Renal cortical epithelial cell (primary cell): ENCODE measurements at regions not wholly inside any gene's neighbourhood (a gene's known extent, or its start where the extent isn't known, plus 50 kb on each side); places are given as distances from the start of the nearest gene placed in this dataset.
"Not testable (repeated sequence)": the region's sequence is repeated elsewhere in the genome, so short reads cannot be mapped to it uniquely, and the experiment has no call there.

Source experiments
- DNase-seq: peaks from one replicate; pipeline ENCODE4 v3.0.0-alpha.2; 2011; ENCODE audit warnings: low read depth

- DNase-seq, result no peak
These were observed 186.3 kb upstream of the INTU start for GRCh38 chr4:127446427-127446885.

DNA sequence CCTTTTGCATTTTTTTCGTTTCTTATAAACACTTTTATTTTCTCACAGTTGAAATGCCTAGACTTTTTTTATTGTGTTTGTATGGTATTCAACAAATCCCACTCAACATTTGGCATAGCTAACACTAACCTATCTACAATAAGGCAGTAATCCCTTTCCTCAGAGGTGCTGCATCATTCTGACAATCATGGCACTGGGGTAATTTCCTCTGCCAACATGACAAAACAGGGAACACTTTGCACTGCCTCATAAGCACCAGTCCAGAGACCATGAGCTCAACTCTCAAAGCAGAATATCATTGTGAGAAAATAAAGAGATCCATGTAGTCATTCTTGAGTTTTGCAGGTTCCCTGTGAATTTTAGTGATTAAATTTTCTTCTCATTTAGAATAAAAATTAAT is 183.8 kb upstream of the INTU start:
- no peak for DNase-seq

DNA sequence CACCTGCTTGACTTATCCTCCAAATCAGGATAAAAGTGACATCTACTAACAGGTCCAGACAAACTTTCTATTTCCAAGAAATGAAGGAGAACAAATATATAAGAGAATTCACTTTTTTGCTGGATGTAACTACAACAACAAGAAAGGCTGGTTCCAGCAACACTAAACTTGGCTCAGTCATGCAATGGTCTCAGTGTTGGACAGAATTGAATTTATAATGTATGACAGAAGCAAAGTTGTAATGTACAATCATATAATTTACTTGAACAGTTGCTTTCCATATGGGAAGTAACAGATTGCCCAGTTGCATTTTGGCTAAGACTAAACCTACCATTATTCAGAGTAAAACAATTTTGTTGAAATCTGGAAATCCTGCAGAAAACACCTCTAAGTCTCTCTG is 183.3 kb upstream of the INTU start:
- no peak for DNase-seq

DNA sequence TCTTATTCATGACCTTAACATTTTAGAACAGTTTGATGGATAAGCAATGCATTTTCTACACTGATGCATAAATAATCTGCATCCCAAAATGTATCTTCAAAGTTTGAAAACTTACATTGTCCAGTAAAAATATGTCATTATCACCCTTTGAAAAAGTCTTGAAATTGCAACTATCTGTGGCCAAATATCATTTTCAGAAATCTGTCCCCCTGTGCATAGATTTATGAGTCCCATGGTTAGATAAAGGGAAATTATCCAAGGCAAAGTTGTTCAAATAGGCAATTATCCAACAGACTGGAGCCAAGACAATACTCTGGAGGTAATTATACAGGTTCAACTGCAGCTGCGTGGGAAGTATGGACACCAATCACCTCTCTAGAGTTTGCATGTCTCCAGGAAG is 182.5 kb upstream of the INTU start:
- no peak for DNase-seq

- no peak for DNase-seq
These were observed 168.9 kb upstream of the INTU start for GRCh38 chr4:127463883-127464282.

DNA sequence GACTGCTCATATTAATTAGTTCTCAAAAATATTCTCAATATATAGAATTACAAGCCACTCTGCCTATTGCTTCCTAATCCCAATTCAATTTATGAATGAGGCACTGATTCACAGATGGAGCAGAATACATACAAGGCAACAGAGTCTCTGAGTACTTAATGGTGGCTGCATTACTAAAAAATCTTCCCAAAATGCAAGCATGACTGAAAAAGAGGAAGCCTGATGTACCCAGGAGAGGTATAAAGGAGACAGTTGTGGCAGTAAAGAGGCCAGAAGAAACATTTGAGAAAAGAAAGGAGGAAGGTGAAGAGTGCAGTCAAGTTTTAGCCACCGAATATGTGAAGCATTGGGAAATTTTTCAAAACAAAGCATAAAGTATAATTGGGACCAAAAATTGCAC is 163.2 kb upstream of the INTU start:
- no peak for DNase-seq

DNA sequence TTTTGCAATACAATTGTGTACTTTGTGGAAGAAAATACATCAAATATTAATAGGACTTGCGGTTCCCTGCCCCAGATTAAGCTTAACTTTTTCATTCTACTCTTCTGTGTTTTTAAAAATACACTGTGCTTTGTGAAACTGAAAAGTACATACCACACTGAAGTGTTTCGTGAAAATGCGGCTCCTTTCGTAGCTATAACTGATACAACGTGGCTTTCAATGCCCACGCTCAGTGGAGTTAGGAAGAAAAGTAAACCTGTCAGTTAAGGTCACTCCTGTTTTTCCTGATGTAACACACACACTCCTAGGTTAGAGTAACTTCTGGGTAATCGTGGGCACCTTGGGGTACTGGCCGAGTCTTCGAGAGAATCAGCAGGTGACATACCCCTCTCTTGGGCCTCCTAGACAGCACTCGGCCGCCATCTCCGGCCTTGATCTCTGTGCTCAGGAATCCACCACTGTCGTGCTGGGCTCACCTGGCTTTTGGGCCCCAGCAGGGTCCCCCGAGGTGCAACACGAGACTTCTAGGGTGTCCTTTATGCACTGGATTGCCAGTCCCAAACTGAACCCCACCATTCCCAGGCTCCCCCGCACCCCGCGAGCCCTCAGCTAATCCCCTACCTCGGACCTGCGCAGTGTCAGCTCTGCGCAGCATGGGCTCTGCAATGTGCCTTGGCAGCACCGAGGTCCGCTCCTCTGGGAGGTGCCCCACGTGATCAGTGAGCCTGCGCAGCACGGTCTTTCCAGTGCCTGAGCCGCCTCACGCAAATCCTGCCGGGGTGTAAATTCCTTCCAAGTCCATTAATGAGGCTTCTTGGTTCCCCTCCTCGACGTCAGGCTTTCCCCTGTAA is 162.6 kb upstream of the INTU start:
- DNase-seq, result no peak

GRCh38 chr4:127478271-127478670 is 154.5 kb upstream of the INTU start:
- DNase-seq, result not testable (repeated sequence)

- DNase-seq, result peak; percentile 49
These were observed 153.6 kb upstream of the INTU start for GRCh38 chr4:127479031-127479622.

DNA sequence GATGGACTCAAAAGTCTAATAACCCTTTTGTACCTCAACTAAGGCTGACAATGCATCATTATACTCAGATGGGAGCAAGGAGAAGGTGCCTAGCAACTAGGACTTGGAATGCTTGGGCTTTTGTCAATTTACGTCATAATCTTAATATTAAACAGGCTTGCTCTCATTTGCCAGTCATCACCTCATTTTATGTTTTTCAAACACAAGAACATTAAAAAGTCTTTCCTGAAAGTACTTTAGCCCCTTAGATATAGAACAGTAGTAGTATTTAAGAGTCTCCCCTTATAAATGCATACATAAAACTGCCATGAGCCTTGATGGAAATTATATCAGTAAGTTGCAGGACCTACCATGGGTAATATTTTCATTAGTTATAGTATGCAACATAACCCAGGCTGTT is 150.7 kb upstream of the INTU start:
- DNase-seq, result no peak

DNA sequence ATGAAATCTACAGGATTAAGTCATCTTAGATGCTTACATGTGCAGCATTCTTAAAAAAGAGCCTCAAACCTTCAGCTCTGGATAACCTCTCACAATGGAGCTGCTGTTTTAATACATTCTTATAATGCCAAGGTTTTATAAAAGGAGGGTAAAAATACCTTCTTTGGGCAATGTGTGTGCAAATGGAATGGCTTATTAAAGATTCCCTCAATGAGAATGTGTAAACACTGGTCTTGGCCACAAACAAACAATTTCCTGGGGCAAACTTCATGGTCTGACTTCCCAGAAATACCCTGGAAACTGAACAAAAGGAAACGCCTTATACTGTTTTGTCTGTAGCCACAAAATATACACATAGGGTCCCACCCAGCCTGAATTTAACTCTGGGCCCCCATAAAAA is 148.6 kb upstream of the INTU start:
- no peak for DNase-seq

DNA sequence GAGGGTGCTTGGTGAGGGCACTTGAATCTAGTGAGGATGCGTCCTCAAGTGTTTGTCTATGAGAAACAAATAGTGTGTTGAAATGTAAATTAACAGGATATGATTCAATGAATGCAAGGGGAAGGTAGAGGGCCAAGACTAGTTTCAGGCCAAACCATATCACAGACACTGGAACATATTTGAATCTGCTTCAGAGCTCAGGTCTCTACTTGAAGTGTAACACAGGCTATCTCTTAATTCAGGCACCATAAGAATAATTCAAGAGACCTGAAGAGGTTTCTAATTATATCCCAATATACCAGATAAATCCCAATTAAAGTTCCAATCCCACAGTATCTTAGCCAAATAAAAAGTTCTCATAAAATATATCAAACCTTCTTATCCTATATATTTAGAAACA is 146.5 kb upstream of the INTU start:
- DNase-seq, result no peak

DNA sequence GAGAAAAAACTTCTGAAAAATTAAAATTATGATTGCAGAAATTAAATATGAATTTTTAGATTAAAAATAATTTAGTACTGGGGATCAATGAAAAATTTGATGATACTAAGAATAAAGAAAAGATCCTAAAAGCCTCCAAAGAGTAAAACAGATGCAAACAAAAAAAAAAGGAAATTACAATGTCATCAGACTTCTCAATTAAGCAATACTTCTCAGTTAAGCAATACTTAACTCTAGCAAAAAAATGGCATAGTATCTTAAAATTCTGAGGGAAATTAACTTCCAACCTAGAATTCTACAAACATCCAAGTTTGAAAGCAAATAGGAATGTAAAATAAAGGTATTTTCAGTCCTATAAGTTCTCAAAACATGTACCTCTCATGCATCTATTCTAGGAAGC is 141.2 kb upstream of the INTU start:
- DNase-seq, result no peak

DNA sequence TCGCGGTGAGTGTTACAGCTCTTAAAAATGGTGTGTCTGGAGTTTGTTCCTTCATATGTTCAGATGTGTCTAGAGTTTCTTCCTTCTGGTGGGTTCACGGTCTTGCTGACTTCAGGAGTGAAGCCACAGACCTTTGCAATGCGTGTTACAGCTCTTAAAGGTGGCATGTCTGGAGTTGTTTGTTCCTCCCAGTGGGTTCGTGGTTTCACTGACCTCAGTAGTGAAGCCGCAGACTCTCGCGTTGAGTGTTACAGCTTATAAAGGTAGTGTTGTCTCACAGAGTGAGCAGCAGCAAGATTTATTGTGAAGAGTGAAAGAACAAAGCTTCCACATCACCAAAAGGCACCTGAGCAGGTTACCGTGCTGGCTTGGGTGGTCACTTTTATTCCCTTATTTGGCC is 135.9 kb upstream of the INTU start:
- not testable (repeated sequence) for DNase-seq

- peak; percentile 14 for DNase-seq
These were observed 134.4 kb upstream of the INTU start for GRCh38 chr4:127498366-127498765.

DNA sequence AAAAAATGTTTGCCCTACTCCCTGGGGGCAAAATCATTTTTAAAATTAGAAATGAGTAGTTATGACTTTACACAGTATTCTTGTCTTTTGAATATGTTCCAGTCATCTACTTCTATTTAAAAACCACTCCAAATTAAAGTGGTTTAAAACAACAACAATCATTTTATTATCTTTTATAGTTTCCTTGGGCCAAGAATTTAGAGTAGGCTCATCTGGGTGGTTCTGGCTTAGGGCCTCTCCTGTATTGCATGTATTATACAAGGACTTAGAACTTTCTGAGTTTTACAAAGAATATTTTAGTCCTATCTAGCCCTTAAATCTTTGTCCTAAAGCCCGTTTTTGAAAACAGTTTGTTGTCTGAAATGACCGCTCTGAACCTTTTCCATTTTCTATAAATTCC is 132.5 kb upstream of the INTU start:
- DNase-seq, result no peak

- DNase-seq, result peak; percentile 53
These were observed 131.7 kb upstream of the INTU start for GRCh38 chr4:127501103-127501502.

DNA sequence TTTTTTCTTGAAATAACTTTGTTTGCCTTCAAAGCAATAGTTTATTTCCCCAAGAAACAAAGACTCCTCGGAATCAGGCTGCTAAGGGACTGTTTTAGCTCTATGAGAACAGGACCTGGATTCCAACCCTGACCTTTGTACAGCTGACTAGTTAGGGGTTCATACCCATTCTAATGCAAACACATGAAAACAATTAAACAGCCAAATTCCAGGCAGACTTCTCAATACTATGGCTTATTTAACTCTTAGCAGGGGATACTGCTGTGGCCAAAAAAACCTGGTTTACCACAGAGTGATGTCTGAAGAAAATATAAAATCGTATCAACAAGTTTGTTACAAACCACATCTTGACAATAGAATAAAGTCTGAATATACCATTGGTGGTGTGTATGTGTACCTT is 129.6 kb upstream of the INTU start:
- DNase-seq, result peak; percentile 24

DNA sequence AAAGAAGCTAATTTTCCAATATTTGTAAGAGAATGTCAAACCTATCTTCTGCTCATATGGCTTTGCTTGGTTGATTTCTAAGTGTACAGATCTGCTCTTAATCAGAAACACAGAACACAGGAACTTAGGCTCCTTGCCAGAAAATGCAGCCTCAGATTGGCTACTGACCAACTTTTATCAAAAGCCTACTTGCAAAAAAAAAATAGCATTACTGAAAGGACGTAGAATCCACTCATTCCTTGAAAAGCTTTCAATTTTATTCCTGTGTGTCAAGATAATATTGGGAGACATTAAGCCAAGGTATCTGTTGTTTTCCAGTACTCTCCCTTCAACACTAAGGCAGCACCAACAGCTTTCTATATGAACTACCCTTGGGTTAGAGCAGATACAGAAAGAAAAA is 127.6 kb upstream of the INTU start:
- peak; percentile 74 for DNase-seq

DNA sequence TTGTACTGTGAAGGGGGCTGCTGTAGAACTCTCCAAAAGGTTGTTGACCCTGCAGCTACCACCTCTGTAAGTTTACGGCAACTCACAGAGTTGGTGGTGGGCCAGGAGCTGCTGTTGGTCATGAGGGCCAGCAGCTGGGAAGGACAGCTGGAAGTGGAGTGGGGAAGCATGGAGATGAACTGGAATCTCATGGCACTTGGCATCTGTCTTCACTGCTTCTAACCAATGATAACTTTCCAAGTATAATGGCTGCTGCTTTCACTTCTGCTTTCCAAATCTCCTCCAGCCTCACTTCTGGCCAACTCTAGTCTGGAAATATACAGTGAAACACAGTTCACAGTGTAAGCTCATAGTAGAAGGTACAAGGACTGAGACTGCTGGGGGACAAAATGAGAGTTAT is 126.5 kb upstream of the INTU start:
- no peak for DNase-seq

DNA sequence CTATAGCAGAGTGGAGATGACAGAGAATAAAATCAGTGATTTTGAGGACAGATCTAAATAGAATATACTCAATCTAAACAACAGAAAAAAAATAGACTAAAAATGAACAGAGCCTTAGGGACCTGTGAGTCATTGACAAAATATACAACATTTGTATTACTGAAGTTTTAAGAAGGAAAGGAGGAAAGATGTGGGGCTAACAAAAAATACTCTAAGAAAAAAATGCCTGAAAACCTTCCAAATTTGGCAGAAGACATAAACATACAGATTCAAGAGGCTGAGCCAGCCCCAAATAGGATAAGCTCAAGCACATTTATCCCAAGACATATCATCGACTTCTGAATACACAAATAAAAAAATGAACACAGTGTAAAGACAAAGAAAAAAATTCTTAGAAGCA is 123.6 kb upstream of the INTU start:
- DNase-seq, result no peak

DNA sequence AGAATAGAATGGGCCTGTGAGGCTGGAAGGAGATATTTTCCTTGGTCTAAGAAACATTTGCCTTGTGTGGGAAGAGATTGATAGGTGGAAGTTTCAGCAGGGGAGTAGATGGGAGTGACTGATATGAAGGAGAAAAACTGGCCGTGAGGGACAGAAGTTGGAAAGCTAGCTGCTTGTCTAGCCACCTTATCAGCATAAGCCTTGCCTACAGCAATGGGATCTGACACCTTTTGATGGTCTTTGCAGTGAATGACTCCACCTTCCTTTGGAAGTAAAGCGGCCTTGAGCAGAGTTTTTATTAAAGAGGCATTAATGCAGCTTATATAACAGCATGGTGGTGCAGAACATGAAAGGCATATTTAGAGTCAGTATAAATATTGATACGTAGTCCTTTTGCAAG is 120.1 kb upstream of the INTU start:
- not testable (repeated sequence) for DNase-seq

GRCh38 chr4:127515259-127515658 is 117.5 kb upstream of the INTU start:
- not testable (repeated sequence) for DNase-seq

- no peak for DNase-seq
These were observed 114.7 kb upstream of the INTU start for GRCh38 chr4:127518046-127518445.
